IMR-90 (cell line): ENCODE measurements at regions not wholly inside any gene's neighbourhood (a gene's known extent, or its start where the extent isn't known, plus 50 kb on each side); places are given as distances from the start of the nearest gene placed in this dataset.

Experiments
- MAFK ChIP-seq: IDR thresholded peaks from 2 replicates; pipeline ENCODE4 v1.6.1; 2012; ENCODE audit warnings: low read depth, low read length, improper control_type of control experiment
- POLR2A ChIP-seq: IDR thresholded peaks from 2 replicates; pipeline ENCODE4 v1.6.1; 2012; ENCODE audit warnings: mild to moderate bottlenecking, low read depth, low read length
- TF ChIP-seq, protein P1 (sequence below): conservative IDR thresholded peaks from 2 replicates; pipeline ENCODE4 v1.5.1; 2012; ENCODE audit warnings: mild to moderate bottlenecking, low read depth, low read length, improper control_type of control experiment
- TF ChIP-seq, protein P2 (sequence below): fragments of 150-350 bp; IDR thresholded peaks from 2 replicates; pipeline ENCODE4 v1.6.1; 2016; ENCODE audit warnings: low read depth, mild to moderate bottlenecking, low read length, moderate library complexity, borderline replicate concordance

DNA sequence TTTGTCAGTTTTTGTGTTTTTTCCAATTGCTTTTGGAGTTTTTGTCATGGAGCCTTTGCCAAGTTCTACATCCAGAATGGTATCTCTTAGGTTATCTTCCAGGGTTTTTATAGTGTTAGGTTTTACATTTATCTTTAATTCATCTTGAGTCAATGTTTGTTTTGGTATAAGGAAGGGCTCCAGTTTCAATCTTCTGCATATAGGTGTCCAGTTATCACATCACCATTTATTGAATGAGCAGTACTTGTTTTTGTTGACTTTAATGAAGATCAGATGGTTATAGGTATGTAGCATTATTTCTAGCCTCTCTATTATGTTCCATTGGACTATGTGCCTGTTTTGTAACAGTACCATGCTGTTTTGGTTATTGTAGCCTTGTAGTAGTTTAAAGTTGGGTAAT, 1233.1 kb downstream of the PLA2G4A start:
- TF ChIP-seq POLR2A (no peak), MAFK (no peak)
- TF ChIP-seq, protein P1, sequence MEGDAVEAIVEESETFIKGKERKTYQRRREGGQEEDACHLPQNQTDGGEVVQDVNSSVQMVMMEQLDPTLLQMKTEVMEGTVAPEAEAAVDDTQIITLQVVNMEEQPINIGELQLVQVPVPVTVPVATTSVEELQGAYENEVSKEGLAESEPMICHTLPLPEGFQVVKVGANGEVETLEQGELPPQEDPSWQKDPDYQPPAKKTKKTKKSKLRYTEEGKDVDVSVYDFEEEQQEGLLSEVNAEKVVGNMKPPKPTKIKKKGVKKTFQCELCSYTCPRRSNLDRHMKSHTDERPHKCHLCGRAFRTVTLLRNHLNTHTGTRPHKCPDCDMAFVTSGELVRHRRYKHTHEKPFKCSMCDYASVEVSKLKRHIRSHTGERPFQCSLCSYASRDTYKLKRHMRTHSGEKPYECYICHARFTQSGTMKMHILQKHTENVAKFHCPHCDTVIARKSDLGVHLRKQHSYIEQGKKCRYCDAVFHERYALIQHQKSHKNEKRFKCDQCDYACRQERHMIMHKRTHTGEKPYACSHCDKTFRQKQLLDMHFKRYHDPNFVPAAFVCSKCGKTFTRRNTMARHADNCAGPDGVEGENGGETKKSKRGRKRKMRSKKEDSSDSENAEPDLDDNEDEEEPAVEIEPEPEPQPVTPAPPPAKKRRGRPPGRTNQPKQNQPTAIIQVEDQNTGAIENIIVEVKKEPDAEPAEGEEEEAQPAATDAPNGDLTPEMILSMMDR: no peak
- TF ChIP-seq, protein P2, sequence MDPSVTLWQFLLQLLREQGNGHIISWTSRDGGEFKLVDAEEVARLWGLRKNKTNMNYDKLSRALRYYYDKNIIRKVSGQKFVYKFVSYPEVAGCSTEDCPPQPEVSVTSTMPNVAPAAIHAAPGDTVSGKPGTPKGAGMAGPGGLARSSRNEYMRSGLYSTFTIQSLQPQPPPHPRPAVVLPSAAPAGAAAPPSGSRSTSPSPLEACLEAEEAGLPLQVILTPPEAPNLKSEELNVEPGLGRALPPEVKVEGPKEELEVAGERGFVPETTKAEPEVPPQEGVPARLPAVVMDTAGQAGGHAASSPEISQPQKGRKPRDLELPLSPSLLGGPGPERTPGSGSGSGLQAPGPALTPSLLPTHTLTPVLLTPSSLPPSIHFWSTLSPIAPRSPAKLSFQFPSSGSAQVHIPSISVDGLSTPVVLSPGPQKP: no peak
